Activated CD4-positive, alpha-beta T cell treated with anti-CD3 and anti-CD28 coated beads for 48 hours (primary cell): ENCODE measurements at regions not wholly inside any gene's neighbourhood (a gene's known extent, or its start where the extent isn't known, plus 50 kb on each side); places are given as distances from the start of the nearest gene placed in this dataset.

Experiments
- DNase-seq: peaks from one replicate; pipeline ENCODE4 v3.0.0-alpha.2; 2020

DNA sequence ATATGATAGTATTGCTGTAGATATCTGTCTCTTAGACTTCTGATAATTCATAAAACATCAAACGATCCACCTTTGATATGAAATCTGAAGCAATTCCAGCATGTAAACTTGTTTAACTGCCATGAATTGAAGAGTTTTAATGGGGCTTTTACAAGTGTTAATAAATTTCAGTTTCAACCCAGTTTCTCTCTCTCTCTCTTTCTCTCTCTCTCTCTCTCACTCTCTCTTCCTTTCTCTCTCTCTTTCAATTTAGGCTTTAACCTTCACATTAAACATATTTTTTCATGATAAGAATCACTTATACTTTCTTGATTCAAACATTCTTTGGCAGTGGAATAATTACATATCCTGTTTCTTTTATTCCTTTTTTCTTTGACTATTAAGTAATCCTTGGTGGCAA, 296.1 kb downstream of the EPHA4 start:
- DNase-seq: no peak

DNA sequence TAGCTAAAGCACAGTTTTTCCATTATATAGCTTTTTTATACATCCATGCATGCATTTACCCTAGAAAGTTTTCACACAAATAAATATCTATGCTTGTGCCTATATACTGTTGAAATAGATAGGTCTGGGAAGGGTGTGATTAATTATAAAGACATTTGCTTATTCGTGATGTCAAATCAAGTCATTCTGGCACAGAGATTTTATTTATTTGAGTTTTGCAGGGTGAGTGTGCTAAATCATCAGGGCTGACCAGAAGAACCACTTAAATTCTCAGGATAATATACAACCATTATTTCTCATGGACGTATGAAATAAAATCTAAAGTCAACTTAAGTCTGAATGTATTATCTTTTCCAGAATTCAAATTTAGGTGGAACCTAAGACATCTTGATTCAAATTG, 295.5 kb downstream of the EPHA4 start:
- no peak for DNase-seq

- DNase-seq: no peak
These were observed 289.7 kb downstream of the EPHA4 start for GRCh38 chr2:221282386-221282785.

DNA sequence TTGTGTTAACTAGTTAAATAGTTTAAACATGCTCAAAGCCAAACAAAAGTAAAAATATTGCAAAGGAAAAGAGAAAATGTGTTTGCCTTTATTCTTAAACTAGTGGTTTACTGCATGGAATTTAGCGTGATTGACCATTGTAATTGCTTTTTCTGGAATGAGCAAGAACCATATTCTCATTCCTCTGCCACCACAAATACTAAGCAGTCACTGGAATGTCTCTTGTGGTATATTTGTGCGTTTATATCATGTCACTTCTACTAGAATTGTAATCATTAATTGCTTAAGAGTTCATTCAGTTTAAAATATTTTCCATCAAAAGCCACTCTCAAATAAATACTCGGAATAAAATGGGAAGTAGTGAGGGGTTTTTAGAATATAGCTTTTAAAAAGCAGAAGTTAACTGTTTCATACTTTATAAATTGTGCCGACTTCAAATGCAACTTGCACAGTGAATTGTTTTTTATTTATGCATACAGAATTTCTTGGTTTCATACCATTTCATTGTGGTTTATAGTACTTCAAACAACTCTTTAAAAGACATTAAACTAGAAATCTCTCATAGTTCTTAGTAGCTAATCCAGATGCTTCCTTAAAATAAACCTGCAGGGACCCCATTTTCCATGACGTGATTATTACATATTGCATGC, 288.1 kb downstream of the EPHA4 start:
- no peak for DNase-seq

DNA sequence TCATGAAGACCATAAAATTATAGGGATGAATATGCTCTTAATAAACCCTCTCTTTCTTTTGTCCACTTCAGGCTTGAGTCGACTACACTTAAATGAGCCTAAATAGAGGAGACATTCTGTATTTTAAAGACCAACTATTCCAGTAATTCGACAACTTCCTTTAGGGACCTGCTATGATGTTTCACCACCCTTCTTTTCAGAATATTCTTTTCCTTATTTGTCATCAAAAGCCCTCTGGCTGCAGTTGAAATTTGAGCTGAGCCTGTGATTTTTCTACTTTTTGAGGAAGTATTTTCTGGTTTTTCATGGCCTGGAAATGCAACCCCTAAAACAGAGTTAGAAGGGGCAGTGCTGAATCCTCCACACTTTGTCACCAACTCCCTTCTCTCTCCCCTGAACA, 287.0 kb downstream of the EPHA4 start:
- no peak for DNase-seq

- no peak for DNase-seq
These were observed 285.7 kb downstream of the EPHA4 start for GRCh38 chr2:221286406-221286805.

GRCh38 chr2:221289389-221289788, 282.7 kb downstream of the EPHA4 start:
- no peak for DNase-seq

DNA sequence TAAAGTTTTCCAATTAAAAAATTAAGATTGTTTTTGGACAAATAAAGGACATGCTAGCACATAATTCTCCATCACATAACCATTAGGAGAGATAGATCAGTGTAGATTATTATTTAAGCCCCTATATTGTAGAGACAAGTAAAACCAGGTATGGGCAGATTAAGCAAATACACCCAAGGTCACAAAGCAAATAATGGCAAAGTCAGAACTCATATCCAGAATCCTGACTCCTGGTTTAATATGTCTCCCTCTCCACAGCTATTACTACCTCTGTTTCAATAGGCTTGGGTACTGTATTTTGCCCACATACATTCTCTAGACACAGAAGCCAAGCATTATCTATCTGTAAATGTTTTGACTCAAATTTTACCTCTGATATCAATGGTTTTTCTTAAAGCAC, 282.3 kb downstream of the EPHA4 start:
- no peak for DNase-seq

DNA sequence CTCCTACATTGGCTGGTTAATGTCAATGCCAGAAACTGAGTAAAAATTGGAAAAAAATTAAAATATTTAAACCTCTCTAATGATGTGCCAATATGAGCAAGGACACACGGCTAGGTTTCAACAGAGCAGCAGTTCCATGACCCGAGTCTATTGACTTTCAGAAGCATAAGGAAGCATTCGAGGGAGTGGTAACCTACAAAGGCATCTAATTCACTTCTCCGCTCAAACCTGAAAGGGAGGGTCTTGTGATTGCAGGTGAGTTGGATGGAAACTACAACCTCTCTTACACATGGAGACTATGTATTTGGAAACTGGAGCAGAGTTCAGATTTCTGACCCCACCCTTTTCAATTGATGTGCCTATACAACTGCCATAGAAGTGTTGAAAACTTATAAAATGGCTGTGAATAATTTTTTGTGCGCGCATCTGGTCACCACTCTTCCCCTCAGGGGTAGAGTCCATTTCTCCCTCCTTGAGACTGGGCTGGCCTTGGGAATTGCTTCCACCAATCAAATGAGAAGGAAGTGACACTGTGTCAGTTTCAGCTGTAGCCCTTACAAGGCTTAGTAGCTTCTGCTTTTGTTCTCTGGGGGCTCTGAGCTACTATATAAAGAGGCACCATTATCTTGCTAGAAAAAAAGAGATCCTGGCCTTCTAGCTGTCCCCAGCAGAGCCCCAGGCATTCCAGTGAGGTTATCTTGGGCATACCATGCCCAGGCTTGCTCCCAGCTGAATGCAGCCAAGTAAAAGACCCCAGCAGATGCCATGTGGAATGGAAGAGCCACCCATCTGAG, 278.0 kb downstream of the EPHA4 start:
- DNase-seq: no peak

GRCh38 chr2:221304916-221305315, 267.2 kb downstream of the EPHA4 start:
- no peak for DNase-seq

DNA sequence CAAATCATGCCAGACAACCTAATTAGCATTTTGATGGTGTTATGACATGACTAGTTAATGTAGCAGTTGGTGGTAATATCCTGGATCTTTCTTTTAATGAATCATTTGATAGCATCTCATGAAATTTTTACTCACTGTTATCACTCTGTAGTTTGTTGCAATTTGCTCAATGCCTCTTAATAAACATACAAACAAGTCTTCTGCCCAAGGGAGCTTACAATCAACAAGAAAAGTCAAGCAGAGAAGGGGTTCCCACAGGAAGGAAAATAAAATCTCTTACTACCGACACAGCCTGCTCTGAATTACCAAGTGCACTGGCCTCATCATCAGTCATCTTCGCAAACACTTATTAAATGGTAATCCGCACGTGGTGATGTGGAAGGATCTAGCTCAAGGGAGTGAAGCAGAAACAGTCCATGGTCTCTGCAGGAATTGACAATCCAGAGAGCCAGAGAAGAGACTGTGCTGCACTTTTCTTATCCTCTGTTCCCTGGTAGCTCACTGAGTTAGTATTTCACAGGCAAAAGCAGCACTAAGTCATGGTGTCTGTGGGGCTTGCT, 263.5 kb downstream of the EPHA4 start:
- no peak for DNase-seq

- no peak for DNase-seq
These were observed 262.1 kb downstream of the EPHA4 start for GRCh38 chr2:221309892-221310583.

GRCh38 chr2:221310730-221311129, 261.4 kb downstream of the EPHA4 start:
- DNase-seq: no peak

GRCh38 chr2:221312634-221313033, 259.5 kb downstream of the EPHA4 start:
- DNase-seq: no peak

- DNase-seq: no peak
These were observed 257.3 kb downstream of the EPHA4 start for GRCh38 chr2:221314786-221315185.

- no peak for DNase-seq
These were observed 253.6 kb downstream of the EPHA4 start for GRCh38 chr2:221318376-221319130.

GRCh38 chr2:221322741-221323140, 249.4 kb downstream of the EPHA4 start:
- DNase-seq: no peak

DNA sequence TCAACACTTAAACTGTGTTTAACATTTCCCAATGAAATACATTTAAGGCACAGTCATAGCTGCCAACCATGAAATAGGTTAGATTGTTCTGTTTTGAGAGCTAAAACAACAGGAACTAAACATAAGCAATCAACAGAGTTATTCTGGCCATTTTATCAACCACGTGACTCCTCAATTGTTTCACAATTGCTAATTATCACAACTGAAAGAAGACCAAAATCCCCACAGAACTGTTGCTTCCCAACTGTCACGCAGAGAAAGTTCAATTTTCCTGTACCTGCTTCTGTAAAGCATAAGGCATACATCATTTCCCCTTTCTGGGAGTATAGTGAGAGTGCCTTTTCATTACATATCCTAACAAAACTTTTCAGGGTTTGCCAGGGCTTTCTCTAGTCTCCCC, 248.6 kb downstream of the EPHA4 start:
- no peak for DNase-seq

GRCh38 chr2:221330436-221330835, 241.7 kb downstream of the EPHA4 start:
- no peak for DNase-seq

DNA sequence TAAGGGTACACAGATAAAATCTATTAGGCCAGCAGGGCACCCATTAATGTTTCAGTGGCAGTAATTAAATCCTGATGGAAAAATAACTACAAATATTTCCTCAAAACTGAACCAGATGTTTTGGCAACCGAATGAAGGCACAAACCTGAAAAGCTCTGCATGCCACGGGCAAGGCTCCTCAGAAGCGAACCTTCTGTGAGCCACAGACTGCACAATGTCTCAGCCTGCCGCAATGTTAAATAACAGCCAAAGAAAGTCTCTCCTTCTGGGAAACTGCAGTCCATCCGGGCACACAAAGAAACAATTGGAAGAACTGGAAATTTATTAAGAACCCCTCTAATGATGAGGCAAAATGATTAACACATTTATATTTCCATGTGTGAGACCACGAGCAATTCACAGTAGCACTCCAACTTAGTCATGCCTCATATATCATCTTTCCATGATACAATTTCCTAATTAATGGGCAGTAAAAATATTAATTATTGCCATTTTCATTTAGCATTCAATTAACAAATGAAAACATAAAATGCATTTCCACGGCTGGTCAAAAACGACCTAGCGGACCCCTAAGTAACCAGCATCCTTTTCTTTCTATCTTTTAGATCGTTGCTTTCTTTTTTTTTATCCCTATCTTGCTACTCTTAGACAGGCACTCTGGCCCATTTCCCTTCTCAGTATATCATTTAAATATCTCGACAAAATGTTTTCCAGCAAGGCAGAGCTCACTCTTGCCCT, 237.5 kb downstream of the EPHA4 start:
- DNase-seq: no peak

- DNase-seq: no peak
These were observed 236.8 kb downstream of the EPHA4 start for GRCh38 chr2:221335219-221335752.

DNA sequence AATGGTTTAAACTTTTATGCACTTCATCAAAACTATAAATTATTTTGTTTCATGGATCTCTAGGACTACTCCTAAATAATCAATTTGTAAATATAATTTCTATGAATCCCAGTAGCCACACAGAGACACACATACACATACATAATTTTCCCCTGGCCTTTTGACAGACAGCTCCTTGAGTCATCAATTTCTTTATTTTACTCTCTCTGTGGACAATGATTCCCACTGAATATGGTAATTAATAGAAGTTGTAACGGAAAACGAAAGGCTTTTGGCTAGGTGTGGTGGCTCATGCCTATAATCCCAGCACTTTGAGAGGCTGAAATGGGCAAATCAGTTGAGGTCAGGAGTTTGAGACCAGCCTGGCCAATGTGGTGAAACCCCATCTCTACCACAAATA, 235.1 kb downstream of the EPHA4 start:
- DNase-seq: no peak
